WTC11 (cell line): ENCODE measurements at regions not wholly inside any gene's neighbourhood (a gene's known extent, or its start where the extent isn't known, plus 50 kb on each side); places are given as distances from the start of the nearest gene placed in this dataset.

Experiments used
- ATAC-seq: fragments of 200-7000 bp; cut with Tn5 transposase; 2 replicates; pipeline ENCODE4 v1.10.0; 2021; ENCODE audit warnings: mild to moderate bottlenecking, moderate library complexity
- CTCF ChIA-PET: fragments of 300-600 bp; sonication (Branson Sonifier 250); formaldehyde crosslinking; loops from one replicate; lab custom pipeline; 2021; ENCODE audit warnings: antibody characterized with exemption; lab: Charles Lee
- POLR2A ChIA-PET: fragments of 350-600 bp; sonication (Branson Sonifier 250); formaldehyde crosslinking; loops from one replicate; lab custom pipeline; 2021; ENCODE audit warnings: antibody characterized with exemption; lab: Charles Lee
- DNase-seq: peaks from one replicate; pipeline ENCODE4 v3.0.0; 2021; ENCODE audit warnings: low spot score
- H3K27ac Mint-ChIP-seq: 2 replicates; pipeline ENCODE4 v1.8.0; 2021; ENCODE audit warnings: mixed read lengths
- H3K27me3 Mint-ChIP-seq: 2 replicates; pipeline ENCODE4 v1.8.0; 2021; ENCODE audit warnings: low read depth, mild to moderate bottlenecking, moderate library complexity, mixed read lengths
- H3K36me3 Mint-ChIP-seq: 2 replicates; pipeline ENCODE4 v1.8.0; 2021; ENCODE audit warnings: mixed read lengths
- H3K4me1 Mint-ChIP-seq: 2 replicates; pipeline ENCODE4 v1.8.0; 2022; ENCODE audit warnings: mixed read lengths
- H3K4me3 Mint-ChIP-seq: 2 replicates; pipeline ENCODE4 v1.8.0; 2021; ENCODE audit warnings: mild to moderate bottlenecking, moderate library complexity, mixed read lengths
- H3K9me3 Mint-ChIP-seq: 2 replicates; pipeline ENCODE4 v1.8.0; 2021; ENCODE audit warnings: mixed read lengths
- E2F1 ChIP-seq: sonication (generic); formaldehyde crosslinking; IDR thresholded peaks from 2 replicates; pipeline ENCODE4 v1.8.0; 2022; ENCODE audit warnings: mild to moderate bottlenecking, missing genetic modification reagents
- ELF4 ChIP-seq: sonication (generic); formaldehyde crosslinking; IDR thresholded peaks from 2 replicates; pipeline ENCODE4 v1.8.1; 2022; ENCODE audit warnings: low read depth, mild to moderate bottlenecking, moderate library complexity, missing genetic modification reagents
- ETV6 ChIP-seq: sonication (generic); formaldehyde crosslinking; IDR thresholded peaks from 2 replicates; pipeline ENCODE4 v1.8.1; 2022; ENCODE audit warnings: mild to moderate bottlenecking, missing genetic modification reagents
- FOXK1 ChIP-seq: sonication (generic); formaldehyde crosslinking; IDR thresholded peaks from 2 replicates; pipeline ENCODE4 v1.8.0; 2022; ENCODE audit warnings: mild to moderate bottlenecking, moderate library complexity, missing genetic modification reagents
- HMGXB4 ChIP-seq: sonication (generic); formaldehyde crosslinking; IDR thresholded peaks from 2 replicates; pipeline ENCODE4 v1.8.1; 2023; ENCODE audit warnings: mild to moderate bottlenecking, moderate library complexity, missing genetic modification reagents
- NR3C1 ChIP-seq: sonication (generic); formaldehyde crosslinking; conservative IDR thresholded peaks from 2 replicates; pipeline ENCODE4 v1.8.1; 2023; ENCODE audit warnings: low read depth, mild to moderate bottlenecking, missing genetic modification reagents
- PRRX2 ChIP-seq: fragments of 250-450 bp; sonication (Bioruptor Pico); IDR thresholded peaks from 2 replicates; pipeline ENCODE4 v1.8.0; 2021; ENCODE audit warnings: mild to moderate bottlenecking
- SOX15 ChIP-seq: fragments of 250-450 bp; sonication (Bioruptor Pico); IDR thresholded peaks from 2 replicates; pipeline ENCODE4 v1.9.0; 2021; ENCODE audit warnings: mild to moderate bottlenecking
- STAT6 ChIP-seq: sonication (generic); formaldehyde crosslinking; conservative IDR thresholded peaks from 2 replicates; pipeline ENCODE4 v1.8.1; 2023; ENCODE audit warnings: mild to moderate bottlenecking, low read depth, missing genetic modification reagents, moderate library complexity
- TEAD1 ChIP-seq: sonication (generic); formaldehyde crosslinking; IDR thresholded peaks from 2 replicates; pipeline ENCODE4 v1.8.0; 2022; ENCODE audit warnings: mild to moderate bottlenecking, missing genetic modification reagents
- TEAD4 ChIP-seq: sonication (generic); formaldehyde crosslinking; IDR thresholded peaks from 2 replicates; pipeline ENCODE4 v1.8.0; 2022; ENCODE audit warnings: mild to moderate bottlenecking, missing genetic modification reagents
- ZNF219 ChIP-seq: sonication (generic); formaldehyde crosslinking; IDR thresholded peaks from 2 replicates; pipeline ENCODE4 v1.8.0; 2023; ENCODE audit warnings: missing genetic modification reagents, mild to moderate bottlenecking, borderline replicate concordance
- ZNF423 ChIP-seq: fragments of 250-450 bp; sonication (Bioruptor Pico); IDR thresholded peaks from 2 replicates; pipeline ENCODE4 v2.1.2; 2022; ENCODE audit warnings: mild to moderate bottlenecking, moderate library complexity
- ZSCAN18 ChIP-seq: fragments of 250-450 bp; sonication (Bioruptor Pico); IDR thresholded peaks from 2 replicates; pipeline ENCODE4 v2.1.2; 2022; ENCODE audit warnings: mild to moderate bottlenecking, moderate library complexity
- TF ChIP-seq, protein P1 (sequence below): sonication (generic); formaldehyde crosslinking; IDR thresholded peaks from 2 replicates; pipeline ENCODE4 v1.8.0; 2022; ENCODE audit warnings: mild to moderate bottlenecking, missing genetic modification reagents
- TF ChIP-seq, protein P2 (sequence below): fragments of 250-450 bp; sonication (Bioruptor Pico); conservative IDR thresholded peaks from 2 replicates; pipeline ENCODE4 v1.9.0; 2021; ENCODE audit warnings: mild to moderate bottlenecking
- TF ChIP-seq, protein P3 (sequence below): sonication (generic); formaldehyde crosslinking; IDR thresholded peaks from 2 replicates; pipeline ENCODE4 v1.8.0; 2023; ENCODE audit warnings: missing genetic modification reagents
- TF ChIP-seq, protein P4 (sequence below): sonication (generic); formaldehyde crosslinking; IDR thresholded peaks from 2 replicates; pipeline ENCODE4 v1.8.1; 2023; ENCODE audit warnings: mild to moderate bottlenecking, missing genetic modification reagents
- TF ChIP-seq, protein P5 (sequence below): fragments of 250-450 bp; sonication (Bioruptor Pico); IDR thresholded peaks from 2 replicates; pipeline ENCODE4 v1.9.0; 2021; ENCODE audit warnings: mild to moderate bottlenecking, borderline replicate concordance

GRCh38 chr2:143936848-143937722, 582.8 kb downstream of the ZEB2 start:
- peak; percentile 87 for ATAC-seq
- H3K9me3 Mint-ChIP-seq: no peaks in the 10 kb centered on the region
- ChIA-PET POLR2A (no interaction called here), CTCF (interaction anchor here (1.4 kb wide), 1 partner anchor 11 kb away, joined by 6 read pairs; no protein-coding TSS in a partner anchor)
- no peaks in the 10 kb centered on the region for H3K36me3 Mint-ChIP-seq
- no peak overlapping the region for H3K27ac Mint-ChIP-seq
- peaks cover 44% of the 10 kb centered on the region for H3K27me3 Mint-ChIP-seq
- peak; percentile 67 for DNase-seq
- H3K4me3 Mint-ChIP-seq: peak overlapping the region; percentile 66
- peaks cover 52% of the 10 kb centered on the region for H3K4me1 Mint-ChIP-seq
- peak; percentile 81 for TF ChIP-seq ETV6 (CRISPR knock-in tag)
- no peak for TF ChIP-seq PRRX2
- TF ChIP-seq ZNF423 (CRISPR knock-in tag): no peak
- TF ChIP-seq, protein P1, sequence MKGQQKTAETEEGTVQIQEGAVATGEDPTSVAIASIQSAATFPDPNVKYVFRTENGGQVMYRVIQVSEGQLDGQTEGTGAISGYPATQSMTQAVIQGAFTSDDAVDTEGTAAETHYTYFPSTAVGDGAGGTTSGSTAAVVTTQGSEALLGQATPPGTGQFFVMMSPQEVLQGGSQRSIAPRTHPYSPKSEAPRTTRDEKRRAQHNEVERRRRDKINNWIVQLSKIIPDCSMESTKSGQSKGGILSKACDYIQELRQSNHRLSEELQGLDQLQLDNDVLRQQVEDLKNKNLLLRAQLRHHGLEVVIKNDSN: peak; percentile 17; the same call in 1 of the 2 replicates
- TF ChIP-seq, protein P2, sequence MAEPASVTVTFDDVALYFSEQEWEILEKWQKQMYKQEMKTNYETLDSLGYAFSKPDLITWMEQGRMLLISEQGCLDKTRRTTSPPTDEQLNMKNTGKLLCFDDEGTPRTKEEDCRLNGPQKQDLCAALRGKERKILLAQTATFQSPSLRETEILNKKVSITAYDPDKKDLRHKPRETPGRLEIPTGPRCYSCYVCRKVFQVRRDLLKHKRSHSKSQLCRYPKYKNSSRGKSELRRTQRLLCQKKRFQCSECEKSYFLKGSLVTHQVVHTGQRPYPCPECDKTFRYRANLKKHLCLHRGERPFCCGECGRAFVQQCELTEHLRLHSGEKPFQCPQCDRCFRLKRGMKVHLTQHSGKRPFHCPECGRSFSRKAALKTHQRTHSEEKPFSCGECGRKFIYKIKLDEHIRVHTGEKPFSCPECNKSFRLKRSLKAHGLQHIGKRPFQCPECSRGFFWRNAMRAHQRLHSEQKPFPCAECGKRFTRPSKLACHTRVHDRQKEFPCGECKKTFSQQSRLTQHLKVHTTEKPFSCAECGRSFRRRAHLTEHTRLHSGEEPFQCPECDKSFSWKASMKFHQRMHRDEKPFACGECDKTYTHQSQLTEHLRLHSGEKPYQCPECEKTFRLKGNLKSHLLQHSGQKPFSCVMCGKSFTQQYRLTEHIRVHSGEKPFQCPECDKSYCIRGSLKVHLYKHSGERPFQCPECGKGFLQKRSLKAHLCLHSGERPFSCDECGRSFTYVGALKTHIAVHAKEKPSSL: no peak
- TF ChIP-seq TEAD1: peak; percentile 38; the same call in 1 of the 2 replicates
- no peak for TF ChIP-seq E2F1 (CRISPR knock-in tag)
- peak; percentile 80 for TF ChIP-seq HMGXB4 (CRISPR knock-in tag)
- TF ChIP-seq, protein P3, sequence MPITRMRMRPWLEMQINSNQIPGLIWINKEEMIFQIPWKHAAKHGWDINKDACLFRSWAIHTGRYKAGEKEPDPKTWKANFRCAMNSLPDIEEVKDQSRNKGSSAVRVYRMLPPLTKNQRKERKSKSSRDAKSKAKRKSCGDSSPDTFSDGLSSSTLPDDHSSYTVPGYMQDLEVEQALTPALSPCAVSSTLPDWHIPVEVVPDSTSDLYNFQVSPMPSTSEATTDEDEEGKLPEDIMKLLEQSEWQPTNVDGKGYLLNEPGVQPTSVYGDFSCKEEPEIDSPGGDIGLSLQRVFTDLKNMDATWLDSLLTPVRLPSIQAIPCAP (CRISPR knock-in tag): no peak
- TF ChIP-seq STAT6 (CRISPR knock-in tag): no peak
- TF ChIP-seq, protein P4, sequence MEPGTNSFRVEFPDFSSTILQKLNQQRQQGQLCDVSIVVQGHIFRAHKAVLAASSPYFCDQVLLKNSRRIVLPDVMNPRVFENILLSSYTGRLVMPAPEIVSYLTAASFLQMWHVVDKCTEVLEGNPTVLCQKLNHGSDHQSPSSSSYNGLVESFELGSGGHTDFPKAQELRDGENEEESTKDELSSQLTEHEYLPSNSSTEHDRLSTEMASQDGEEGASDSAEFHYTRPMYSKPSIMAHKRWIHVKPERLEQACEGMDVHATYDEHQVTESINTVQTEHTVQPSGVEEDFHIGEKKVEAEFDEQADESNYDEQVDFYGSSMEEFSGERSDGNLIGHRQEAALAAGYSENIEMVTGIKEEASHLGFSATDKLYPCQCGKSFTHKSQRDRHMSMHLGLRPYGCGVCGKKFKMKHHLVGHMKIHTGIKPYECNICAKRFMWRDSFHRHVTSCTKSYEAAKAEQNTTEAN (CRISPR knock-in tag): no peak
- no peak for TF ChIP-seq SOX15 (CRISPR knock-in tag)
- TF ChIP-seq NR3C1 (CRISPR knock-in tag): no peak; the same call in 1 of the 2 replicates
- TF ChIP-seq TEAD4: no peak
- 0 out of 2 replicates have a peak, but pooled peaks have one; percentile 43 for TF ChIP-seq ZNF219 (CRISPR knock-in tag)
- peak; percentile 24; the same call in 1 of the 2 replicates for TF ChIP-seq FOXK1 (CRISPR knock-in tag)
- TF ChIP-seq ZSCAN18: no peak
- no peak; the same call in 1 of the 2 replicates for TF ChIP-seq ELF4 (CRISPR knock-in tag)
- TF ChIP-seq, protein P5, sequence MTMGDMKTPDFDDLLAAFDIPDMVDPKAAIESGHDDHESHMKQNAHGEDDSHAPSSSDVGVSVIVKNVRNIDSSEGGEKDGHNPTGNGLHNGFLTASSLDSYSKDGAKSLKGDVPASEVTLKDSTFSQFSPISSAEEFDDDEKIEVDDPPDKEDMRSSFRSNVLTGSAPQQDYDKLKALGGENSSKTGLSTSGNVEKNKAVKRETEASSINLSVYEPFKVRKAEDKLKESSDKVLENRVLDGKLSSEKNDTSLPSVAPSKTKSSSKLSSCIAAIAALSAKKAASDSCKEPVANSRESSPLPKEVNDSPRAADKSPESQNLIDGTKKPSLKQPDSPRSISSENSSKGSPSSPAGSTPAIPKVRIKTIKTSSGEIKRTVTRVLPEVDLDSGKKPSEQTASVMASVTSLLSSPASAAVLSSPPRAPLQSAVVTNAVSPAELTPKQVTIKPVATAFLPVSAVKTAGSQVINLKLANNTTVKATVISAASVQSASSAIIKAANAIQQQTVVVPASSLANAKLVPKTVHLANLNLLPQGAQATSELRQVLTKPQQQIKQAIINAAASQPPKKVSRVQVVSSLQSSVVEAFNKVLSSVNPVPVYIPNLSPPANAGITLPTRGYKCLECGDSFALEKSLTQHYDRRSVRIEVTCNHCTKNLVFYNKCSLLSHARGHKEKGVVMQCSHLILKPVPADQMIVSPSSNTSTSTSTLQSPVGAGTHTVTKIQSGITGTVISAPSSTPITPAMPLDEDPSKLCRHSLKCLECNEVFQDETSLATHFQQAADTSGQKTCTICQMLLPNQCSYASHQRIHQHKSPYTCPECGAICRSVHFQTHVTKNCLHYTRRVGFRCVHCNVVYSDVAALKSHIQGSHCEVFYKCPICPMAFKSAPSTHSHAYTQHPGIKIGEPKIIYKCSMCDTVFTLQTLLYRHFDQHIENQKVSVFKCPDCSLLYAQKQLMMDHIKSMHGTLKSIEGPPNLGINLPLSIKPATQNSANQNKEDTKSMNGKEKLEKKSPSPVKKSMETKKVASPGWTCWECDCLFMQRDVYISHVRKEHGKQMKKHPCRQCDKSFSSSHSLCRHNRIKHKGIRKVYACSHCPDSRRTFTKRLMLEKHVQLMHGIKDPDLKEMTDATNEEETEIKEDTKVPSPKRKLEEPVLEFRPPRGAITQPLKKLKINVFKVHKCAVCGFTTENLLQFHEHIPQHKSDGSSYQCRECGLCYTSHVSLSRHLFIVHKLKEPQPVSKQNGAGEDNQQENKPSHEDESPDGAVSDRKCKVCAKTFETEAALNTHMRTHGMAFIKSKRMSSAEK (CRISPR knock-in tag): no peak
